NCI-H526 (cell line): ENCODE measurements at regions not wholly inside any gene's neighbourhood (a gene's known extent, or its start where the extent isn't known, plus 50 kb on each side); places are given as distances from the start of the nearest gene placed in this dataset.

ENCODE experiments used
- DNase-seq, 2 experiments: peaks; one replicate each; lab custom pipeline; 2025; lab: John Stamatoyannopoulos, UW

GRCh38 chr11:95585069-95585751, 204.4 kb downstream of the FAM76B start:
- peak in 1 of 2 experiments; percentile 7 for DNase-seq

DNA sequence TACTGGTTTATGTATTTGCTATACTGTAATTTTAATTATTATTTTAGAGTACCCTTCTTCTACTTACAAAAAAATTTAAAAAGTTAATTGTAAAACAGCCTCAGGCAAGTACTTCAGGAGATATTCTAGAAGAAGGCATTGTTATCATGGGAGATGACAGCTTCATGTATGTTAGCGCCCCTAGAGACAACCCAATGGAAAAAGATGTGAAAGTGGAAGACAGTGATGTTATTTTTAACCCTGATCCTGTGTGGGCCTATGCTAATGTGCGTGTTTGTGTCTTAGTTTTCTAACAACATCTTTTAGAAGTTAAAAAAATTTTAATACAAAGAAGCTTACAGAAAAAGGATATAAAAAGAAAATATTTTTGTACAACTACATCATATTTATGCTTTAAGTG, 205.0 kb downstream of the FAM76B start:
- DNase-seq = no peak

DNA sequence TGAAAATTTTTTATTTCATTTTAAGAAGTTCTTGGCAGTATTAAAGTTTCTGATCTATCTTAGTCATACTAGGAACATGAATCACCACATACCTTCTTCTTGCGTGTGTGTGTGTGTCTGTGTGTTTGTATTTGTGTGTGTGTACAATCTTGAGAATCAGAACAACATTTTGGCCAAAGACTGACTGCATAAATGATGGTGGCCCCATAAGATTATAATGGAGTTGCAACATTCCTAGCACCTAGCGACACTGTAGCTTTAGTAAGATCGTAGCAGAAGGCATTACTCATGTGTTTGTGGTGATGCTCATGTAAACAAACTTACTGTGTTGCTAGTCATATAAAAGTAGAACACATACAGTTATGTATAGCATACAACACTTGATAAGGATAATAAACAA, 205.4 kb downstream of the FAM76B start:
- no peak for DNase-seq

- DNase-seq = no peak
These were observed 211.7 kb downstream of the FAM76B start for GRCh38 chr11:95577716-95578460.

DNA sequence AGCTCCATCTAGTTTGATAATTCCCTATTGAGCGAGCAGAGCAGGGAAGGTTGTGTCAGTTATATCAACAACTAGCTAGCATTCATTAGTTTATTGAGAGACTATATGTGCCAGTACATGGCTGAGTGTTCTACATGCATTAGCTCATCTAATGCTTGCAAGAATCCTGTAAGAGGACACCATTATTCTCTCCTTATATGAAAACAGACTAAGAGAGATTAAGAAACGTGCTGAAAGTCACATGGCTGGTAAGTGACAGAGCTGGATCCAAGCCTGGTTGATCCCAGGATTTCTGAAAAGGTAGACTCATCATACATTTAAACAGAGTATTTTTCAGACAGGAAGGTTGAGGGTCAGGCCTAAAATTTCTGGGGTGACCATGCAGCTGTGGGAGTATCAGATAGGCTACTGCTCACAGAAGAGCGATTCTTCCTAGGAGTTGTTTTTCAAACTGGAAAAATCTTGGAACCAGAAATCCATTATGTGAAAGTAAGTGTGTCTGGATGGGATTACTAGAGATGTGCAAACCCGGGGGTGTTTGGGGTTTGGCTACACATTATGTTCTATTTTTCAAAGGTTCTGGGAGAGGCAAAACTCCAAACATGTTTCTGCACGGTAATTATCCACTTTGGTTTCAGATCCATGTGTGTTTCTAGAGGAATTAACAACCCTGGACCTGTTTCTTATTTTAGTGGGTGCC, 213.3 kb downstream of the FAM76B start:
- DNase-seq = no peak

DNA sequence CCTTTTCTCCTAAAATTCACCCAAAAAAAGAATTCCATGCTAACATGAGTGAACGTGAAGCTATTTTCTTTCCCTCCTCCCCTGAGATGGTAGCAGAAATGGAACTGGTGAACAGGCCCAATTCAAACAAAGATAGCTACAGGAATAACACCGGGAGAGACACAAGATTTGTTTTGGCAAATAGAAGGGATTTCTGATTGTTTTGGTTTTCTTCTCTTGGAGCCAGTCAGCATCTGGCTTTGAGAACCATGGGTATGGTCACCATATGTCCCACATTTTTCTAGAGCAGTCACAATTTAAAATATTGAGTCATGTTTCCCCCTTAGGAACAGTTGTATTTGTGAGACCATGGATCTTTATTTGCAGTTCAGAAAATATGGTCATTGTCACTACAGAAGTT, 214.1 kb downstream of the FAM76B start:
- no peak for DNase-seq

DNA sequence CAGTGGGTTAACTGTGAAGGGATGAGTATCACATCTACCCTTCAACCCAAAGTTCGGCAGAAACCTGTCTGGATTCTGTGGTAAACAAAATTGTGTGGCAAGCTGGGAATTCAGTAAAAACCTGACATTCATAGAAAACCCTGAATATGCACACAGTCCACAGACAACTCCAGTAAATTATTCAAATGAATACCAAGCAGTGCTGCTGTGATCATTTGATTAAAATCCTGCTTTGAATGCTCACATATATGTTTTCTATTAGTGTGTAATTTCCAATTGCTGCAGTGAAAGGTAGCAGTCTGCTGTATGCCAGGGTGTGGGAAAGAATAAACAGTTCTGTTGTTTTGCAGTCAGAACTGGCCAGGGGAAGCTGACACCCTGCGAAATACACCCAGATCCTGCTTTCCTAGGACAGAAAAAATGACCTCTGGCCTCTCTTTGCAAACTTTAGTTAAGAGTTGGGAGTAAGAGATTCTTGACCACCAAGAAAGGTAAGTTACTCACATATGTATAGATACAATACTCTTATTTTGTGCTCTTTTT, 217.8 kb downstream of the FAM76B start:
- peak; percentile 18 to 64 for DNase-seq

DNA sequence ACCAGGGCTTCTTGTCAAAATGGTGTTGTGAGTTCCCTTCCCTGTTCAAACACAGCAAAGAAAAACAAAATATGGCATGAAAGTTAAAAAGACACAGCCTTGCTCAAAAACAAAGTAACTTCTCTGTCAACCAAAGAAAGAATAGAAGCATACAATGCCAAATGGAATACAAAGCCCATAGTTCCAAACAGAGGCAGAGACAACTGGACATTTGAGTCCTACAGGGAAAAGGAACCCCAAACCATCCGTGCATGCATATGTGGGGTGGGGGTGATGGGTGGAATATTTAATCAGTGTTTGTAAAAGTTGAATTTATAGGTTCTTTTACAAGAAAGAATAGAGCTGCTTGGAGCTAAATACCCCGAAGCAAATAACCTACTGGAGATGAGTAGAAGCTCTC, 218.7 kb downstream of the FAM76B start:
- no peak for DNase-seq

GRCh38 chr11:95569207-95569606, 220.4 kb downstream of the FAM76B start:
- no peak for DNase-seq

DNA sequence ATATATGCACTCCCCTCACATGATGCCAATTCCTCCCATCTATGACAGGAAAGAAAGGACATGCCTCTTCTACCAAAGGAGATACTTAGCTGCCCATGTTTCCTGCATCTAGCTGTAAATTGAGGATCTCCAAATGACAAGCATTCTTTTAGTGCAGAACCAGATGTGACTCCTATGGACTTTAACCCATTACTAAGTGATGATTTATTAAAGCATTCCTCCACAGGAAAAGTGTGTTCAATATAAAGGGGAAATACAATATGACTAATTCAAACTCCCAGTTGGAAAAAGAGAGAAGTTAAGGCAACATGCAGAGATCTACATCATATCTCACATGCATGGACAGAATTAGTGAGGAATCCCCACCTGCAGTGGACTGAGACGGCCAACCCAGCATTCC, 221.3 kb downstream of the FAM76B start:
- DNase-seq = no peak

- no peak for DNase-seq
These were observed 221.9 kb downstream of the FAM76B start for GRCh38 chr11:95567685-95568084.

- DNase-seq = no peak
These were observed 223.4 kb downstream of the FAM76B start for GRCh38 chr11:95566211-95566610.

DNA sequence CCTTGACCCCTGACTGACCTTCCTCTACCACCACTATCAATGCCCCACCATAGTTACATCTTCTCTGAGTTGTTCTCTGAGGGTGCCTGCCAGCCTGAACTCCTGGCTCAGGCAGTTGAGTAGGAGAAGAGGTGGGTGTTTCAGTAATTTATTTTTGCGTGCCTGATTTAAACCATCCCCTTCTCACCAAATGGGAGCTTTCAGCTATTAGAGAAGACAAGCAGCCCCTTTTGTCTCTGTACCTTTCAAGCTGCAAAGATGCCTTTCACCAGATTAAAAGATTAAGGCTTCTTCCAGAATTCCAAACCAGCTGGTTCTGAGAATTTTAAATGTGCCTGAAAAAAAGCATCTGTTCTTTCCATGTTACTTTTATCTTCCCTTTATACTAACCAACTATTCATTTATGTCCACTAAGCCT, 223.8 kb downstream of the FAM76B start:
- no peak for DNase-seq

- no peak for DNase-seq
These were observed 225.7 kb downstream of the FAM76B start for GRCh38 chr11:95563859-95564258.

- DNase-seq = no peak
These were observed 226.4 kb downstream of the FAM76B start for GRCh38 chr11:95563173-95563572.

- no peak for DNase-seq
These were observed 227.2 kb downstream of the FAM76B start for GRCh38 chr11:95562196-95562921.

GRCh38 chr11:95559899-95560298, 229.7 kb downstream of the FAM76B start:
- DNase-seq = no peak

DNA sequence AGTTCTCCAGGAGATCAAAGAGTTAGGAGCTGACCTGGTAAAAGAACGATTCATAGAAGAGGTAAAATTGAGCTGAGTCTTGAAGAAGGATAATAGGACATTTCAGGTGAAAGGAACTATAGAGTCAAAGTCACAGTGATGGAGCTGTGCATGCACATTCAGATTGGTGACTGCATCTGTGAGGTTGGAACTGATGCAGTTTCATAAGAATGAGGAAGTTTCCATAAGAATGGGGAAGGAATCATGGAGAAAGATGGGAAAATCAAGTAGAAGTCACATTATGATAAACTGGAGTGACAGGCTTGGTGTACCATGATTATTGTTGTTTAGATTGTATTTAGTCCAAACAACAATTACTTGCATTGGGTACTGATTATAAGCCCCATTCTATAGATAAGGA, 232.2 kb downstream of the FAM76B start:
- DNase-seq = no peak

DNA sequence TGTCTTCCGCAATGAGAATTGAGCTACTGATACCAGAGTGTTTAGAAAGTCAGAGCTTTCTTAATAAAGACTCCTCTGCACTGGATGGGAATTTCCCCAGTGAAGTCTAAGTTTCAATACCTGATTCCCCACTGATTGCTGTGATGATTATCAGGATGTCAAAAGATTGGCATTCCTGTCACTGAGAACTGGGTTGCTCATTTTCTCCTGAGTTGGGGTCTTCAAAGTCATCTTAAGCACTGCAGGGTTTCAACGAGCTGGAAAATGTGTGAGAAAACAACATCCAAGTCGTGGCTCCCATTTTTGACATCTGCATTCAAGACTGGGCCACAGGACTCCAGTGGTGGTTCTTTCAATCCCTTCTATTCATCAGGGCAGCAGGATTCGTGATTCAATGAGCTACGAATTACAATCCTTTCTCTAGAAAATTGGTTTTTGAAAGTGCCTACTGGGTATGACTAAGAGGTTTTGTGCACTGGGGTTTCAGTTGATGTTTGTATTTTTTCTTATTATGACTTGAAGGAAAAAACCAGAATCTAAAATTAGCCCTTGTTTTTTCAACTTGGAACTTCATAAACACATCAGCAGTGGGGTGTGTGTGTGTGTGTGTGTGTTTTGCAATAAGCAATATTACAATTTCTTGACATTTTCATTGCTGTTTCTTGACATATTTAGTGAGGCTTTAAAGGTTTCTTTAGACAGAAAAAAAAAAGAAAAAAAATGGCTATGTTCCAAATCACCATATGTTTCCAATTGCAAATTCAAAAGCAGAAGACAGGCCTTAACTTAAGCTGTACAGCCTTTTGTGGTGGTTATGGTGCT, 233.0 kb downstream of the FAM76B start:
- DNase-seq = no peak

DNA sequence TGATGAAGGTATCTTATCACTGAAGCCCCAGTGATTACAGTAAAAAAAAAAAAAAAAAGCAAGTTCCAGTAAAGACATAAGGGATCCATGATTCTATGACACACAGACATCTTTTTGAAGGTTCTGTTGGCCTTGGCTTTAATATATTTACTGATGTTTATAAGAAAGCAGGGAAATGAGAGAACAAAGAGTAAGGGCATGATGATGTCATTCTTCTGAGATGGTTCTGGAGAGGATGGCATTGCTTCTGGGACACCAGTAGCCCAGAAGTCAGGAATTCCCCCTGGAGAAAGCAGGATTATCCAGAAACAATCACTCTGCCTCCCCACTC, 233.6 kb downstream of the FAM76B start:
- DNase-seq = no peak

- no peak for DNase-seq
These were observed 234.7 kb downstream of the FAM76B start for GRCh38 chr11:95554911-95555310.
